ENCODE measurements at regions not wholly inside any gene's neighbourhood (a gene's known extent, or its start where the extent isn't known, plus 50 kb on each side); places are given as distances from the start of the nearest gene placed in this dataset.
"Not testable (repeated sequence)": the region's sequence is repeated elsewhere in the genome, so short reads cannot be mapped to it uniquely, and the experiment has no call there.

GRCh38 chrX:95956745-95957144, 727.9 kb upstream of the DIAPH2 start:
- no peak overlapping the region for H3K27ac ChIP-seq (ENCODE audit: low read length)
- no peaks in the 10 kb centered on the region for H3K27me3 ChIP-seq (ENCODE audit: control insufficient read depth, insufficient read depth, low read length)
- H3K9me3 ChIP-seq (ENCODE audit: control insufficient read depth, insufficient read depth, low read length), result no peaks in the 10 kb centered on the region
- no peak for TF ChIP-seq CTCF (IDR thresholded peaks at IDR 0.05)
- no peak for DNase-seq
- H3K9me3 Mint-ChIP-seq, result peaks cover 9 to 11% of the 10 kb centered on the region in 2 donors
- no peak overlapping the region for H3K4me3 Mint-ChIP-seq
- H3K4me1 ChIP-seq (ENCODE audit: control insufficient read depth, insufficient read depth, low read length), result no peaks in the 10 kb centered on the region
- 80% methylated on average over 1 of the region's 1 CpG for WGBS (ENCODE audit: insufficient coverage)
- no peaks in the 10 kb centered on the region for H3K27me3 Mint-ChIP-seq (ENCODE audit: low read depth in 2 of 2)
- no peaks in the 10 kb centered on the region for H3K4me1 Mint-ChIP-seq
- no peak overlapping the region for H3K27ac Mint-ChIP-seq
- no peaks in the 10 kb centered on the region for H3K36me3 Mint-ChIP-seq
- H3K4me3 ChIP-seq (ENCODE audit: low read length), result no peak overlapping the region
- intact Hi-C loops (cut with micrococcal nuclease), result no loop called here
- H3K36me3 ChIP-seq (ENCODE audit: control insufficient read depth, insufficient read depth, low read length), result no peaks in the 10 kb centered on the region
- no peak for ATAC-seq

GRCh38 chrX:95973456-95974095, 711.1 kb upstream of the DIAPH2 start:
- H3K4me3 Mint-ChIP-seq; H3K4me1 ChIP-seq (ENCODE audit: control insufficient read depth, insufficient read depth, low read length); H3K27ac ChIP-seq (ENCODE audit: low read length); intact Hi-C loops (cut with micrococcal nuclease); H3K9me3 Mint-ChIP-seq; H3K9me3 ChIP-seq (ENCODE audit: control insufficient read depth, insufficient read depth, low read length); H3K36me3 Mint-ChIP-seq; H3K36me3 ChIP-seq (ENCODE audit: control insufficient read depth, insufficient read depth, low read length); DNase-seq; H3K27me3 ChIP-seq (ENCODE audit: control insufficient read depth, insufficient read depth, low read length); H3K27ac Mint-ChIP-seq; H3K27me3 Mint-ChIP-seq (ENCODE audit: low read depth in 2 of 2); ATAC-seq; H3K4me3 ChIP-seq (ENCODE audit: low read length); H3K4me1 Mint-ChIP-seq: not testable (repeated sequence)
- WGBS (ENCODE audit: insufficient coverage), result 74% methylated on average over 6 of the region's 9 CpGs

GRCh38 chrX:95974096-95974470, 710.6 kb upstream of the DIAPH2 start:
- Histone ChIP-seq H3K36me3 (ENCODE audit: control insufficient read depth, insufficient read depth, low read length) (no peaks in the 10 kb centered on the region), H3K4me1 (ENCODE audit: control insufficient read depth, insufficient read depth, low read length) (no peaks in the 10 kb centered on the region), H3K27me3 (ENCODE audit: control insufficient read depth, insufficient read depth, low read length) (no peaks in the 10 kb centered on the region), H3K4me3 (ENCODE audit: low read length) (no peak overlapping the region), H3K9me3 (ENCODE audit: control insufficient read depth, insufficient read depth, low read length) (no peaks in the 10 kb centered on the region), H3K27ac (ENCODE audit: low read length) (no peak overlapping the region)
- no peak for ATAC-seq
- Mint-ChIP-seq H3K36me3 (no peaks in the 10 kb centered on the region), H3K4me1 (no peaks in the 10 kb centered on the region), H3K27me3 (ENCODE audit: low read depth in 2 of 2) (no peaks in the 10 kb centered on the region), H3K9me3 (peaks cover 2 to 6% of the 10 kb centered on the region in 2 donors), H3K4me3 (no peak overlapping the region), H3K27ac (no peak overlapping the region)
- WGBS (ENCODE audit: insufficient coverage), result 87% methylated on average over 4 of the region's 4 CpGs
- no peak for TF ChIP-seq CTCF (IDR thresholded peaks at IDR 0.05)
- intact Hi-C loops (cut with micrococcal nuclease), result no loop called here
- no peak for DNase-seq

GRCh38 chrX:95974890-95975289, 709.8 kb upstream of the DIAPH2 start:
- no peak for TF ChIP-seq CTCF (IDR thresholded peaks at IDR 0.05)
- peaks cover 2 to 6% of the 10 kb centered on the region in 2 donors for H3K9me3 Mint-ChIP-seq
- no peaks in the 10 kb centered on the region for H3K27me3 Mint-ChIP-seq (ENCODE audit: low read depth in 2 of 2)
- Histone ChIP-seq H3K4me1 (ENCODE audit: control insufficient read depth, insufficient read depth, low read length) (no peaks in the 10 kb centered on the region), H3K4me3 (ENCODE audit: low read length) (no peak overlapping the region), H3K27me3 (ENCODE audit: control insufficient read depth, insufficient read depth, low read length) (no peaks in the 10 kb centered on the region), H3K36me3 (ENCODE audit: control insufficient read depth, insufficient read depth, low read length) (no peaks in the 10 kb centered on the region), H3K9me3 (ENCODE audit: control insufficient read depth, insufficient read depth, low read length) (no peaks in the 10 kb centered on the region), H3K27ac (ENCODE audit: low read length) (no peak overlapping the region)
- no peak overlapping the region for H3K4me3 Mint-ChIP-seq
- H3K4me1 Mint-ChIP-seq, result no peaks in the 10 kb centered on the region
- WGBS (ENCODE audit: insufficient coverage), result 100% methylated on average over 2 of the region's 5 CpGs
- no peaks in the 10 kb centered on the region for H3K36me3 Mint-ChIP-seq
- ATAC-seq, result no peak
- intact Hi-C loops (cut with micrococcal nuclease), result no loop called here
- no peak for DNase-seq
- H3K27ac Mint-ChIP-seq, result no peak overlapping the region
